HG03175 (cell line): ENCODE measurements at regions not wholly inside any gene's neighbourhood (a gene's known extent, or its start where the extent isn't known, plus 50 kb on each side); places are given as distances from the start of the nearest gene placed in this dataset.
"Not testable (repeated sequence)": the region's sequence is repeated elsewhere in the genome, so short reads cannot be mapped to it uniquely, and the experiment has no call there.

Experiments
- ATAC-seq: cut with Tn5 transposase; IDR thresholded peaks from one replicate; pipeline ENCODE4 v1.9.1; 2021; ENCODE audit warnings: mild to moderate bottlenecking, moderate library complexity; ENCODE audit not compliant: unreplicated experiment

GRCh38 chr22:48303369-48303725, 1524.3 kb downstream of the BRD1 start:
- ATAC-seq, result no peak

DNA sequence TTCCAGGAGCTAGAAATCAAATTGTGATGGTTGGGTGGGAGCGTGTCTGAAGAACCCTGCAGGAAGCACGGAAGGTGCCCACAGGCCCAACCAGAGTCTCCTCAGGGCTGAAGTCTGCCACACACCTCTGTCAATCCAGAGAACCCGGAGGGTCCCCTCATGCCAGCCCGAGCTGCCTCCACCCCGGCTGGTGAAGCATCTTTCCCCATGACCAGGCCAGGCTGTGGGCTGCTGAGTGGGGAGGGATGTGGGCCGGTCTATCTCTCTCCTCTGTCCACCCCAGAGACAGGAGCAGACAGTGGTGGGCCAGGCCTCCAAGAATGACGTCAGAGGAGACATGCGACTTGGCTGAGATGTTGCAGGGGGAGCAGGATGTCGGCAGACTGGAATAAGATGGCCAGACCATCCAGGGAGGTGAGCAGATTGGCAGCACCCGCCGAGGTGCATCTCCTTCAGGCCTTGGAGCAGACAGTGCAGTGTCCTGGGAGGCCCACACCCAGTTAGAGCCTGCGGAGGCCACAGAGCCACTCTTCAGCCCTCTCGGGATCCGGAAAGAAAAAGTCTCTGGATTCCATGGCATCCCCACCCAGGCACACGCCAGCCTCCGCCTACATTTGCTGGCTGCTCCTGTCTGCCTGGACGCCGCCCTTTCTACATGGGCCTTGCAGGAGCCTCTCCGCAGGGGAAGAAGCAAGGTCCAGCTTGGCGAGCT, 1524.9 kb downstream of the BRD1 start:
- ATAC-seq, result no peak

- no peak for ATAC-seq
Observed at GRCh38 chr22:48301908-48302307, 1525.8 kb downstream of the BRD1 start.

DNA sequence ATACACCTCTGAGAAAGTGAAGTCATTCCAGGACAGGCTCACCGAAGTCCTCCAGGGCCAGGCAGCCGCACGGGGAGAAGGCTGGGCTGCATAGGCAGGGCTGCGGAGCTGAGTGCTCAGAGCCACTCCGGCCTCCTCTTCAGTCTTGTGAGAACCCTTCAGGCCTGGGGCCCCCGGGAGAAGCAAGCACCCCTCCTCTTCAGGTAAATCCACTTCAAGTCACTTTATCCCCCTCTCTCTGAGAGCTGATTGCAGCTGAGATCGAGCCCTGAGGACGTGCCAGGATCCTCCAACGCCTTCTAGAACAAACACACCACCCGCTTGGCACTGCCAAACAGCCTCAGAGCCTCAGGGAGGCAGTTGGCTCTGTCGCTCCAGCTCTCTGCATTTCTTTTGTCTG, 1526.3 kb downstream of the BRD1 start:
- no peak for ATAC-seq

GRCh38 chr22:48300877-48301276, 1526.8 kb downstream of the BRD1 start:
- ATAC-seq, result no peak

DNA sequence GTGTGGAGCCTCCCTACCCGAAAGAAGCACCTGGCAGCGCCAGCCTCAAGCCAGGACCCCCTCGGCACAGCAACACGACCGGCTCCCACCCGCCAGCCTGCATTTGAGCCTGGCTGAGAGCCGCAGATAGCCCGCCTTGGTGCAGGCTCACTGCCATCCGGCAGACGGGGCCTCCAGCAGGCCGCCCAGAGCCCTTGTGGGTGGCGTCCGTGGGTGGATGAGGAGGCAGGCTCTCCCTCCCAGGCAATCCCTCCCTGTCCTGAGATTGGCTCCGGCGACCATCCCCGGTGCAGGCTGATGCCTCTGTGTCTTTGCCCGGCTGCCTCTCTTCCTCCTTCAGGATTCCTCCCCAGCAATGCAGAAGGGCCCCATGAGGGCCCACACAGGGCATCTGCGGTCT, 1527.9 kb downstream of the BRD1 start:
- no peak for ATAC-seq

GRCh38 chr22:48299124-48299523, 1528.5 kb downstream of the BRD1 start:
- ATAC-seq, result no peak

GRCh38 chr22:48297296-48297695, 1530.4 kb downstream of the BRD1 start:
- no peak for ATAC-seq

DNA sequence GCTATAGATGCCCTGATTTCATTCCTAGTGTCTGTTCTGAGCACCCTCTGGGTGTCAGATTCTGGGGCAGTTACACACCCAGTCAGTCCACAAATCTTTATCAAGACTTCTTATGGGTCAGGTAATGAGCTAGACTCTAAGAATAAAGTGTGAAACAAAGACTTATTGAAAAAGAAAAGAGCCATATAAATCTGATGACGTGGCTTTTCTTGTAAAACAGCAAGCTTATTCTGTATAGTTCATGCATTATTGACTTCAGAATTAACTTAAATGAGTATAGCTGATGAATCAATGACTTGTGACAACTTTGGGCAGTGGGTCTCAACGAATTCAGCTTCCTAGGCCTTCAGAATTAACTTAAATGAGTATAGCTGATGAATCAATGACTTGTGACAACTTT, 1527.5 kb downstream of the TBC1D22A start:
- ATAC-seq, result not testable (repeated sequence)

DNA sequence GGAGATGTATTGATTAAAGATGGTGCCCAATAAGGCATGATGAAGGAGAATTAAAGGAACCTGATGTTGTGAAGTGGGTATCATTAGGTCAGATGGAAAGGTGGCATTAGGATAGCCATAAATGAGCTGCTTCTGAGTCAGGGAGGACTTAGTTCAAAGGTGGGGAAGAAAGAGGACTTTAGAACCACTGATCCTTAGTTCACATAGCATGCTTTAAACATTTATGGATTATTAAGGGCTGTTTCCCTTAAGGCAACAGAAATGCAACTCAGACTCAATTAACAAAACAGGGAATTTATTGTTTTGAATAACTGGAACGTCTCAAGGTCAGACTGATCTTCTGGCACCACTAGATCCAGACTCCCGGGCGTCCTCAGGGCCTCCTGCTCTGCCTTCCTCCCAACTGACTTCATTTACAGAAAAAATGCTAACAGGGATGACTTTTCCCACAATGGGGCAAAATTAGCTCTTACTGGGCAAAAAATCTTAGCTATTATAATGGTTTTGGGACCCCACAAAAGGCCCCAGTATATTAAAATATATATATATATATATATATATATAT, 1526.0 kb downstream of the TBC1D22A start:
- no peak for ATAC-seq

GRCh38 chr22:48287031-48287430, 1524.6 kb downstream of the TBC1D22A start:
- no peak for ATAC-seq

GRCh38 chr22:48284671-48285070, 1522.2 kb downstream of the TBC1D22A start:
- ATAC-seq, result no peak

DNA sequence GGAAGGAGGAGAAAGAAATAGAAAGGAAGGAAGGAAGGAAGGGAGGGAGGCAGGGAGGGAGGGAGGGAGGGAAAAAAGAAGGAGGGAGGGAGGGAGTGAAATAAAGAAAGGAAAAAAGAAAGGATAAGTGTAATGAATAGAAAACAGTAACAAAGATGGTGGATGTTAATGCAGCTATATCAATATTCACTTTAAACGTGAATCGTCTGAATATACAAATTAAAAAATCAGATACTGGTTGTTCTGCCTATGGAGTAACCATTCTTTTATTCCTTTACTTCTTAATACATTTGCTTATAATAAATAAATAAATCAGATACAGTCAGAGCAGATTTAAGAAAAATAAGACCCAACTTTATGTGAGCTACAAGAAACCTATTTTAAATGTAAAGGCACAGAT, 1520.4 kb downstream of the TBC1D22A start:
- no peak for ATAC-seq

- no peak for ATAC-seq
Observed at GRCh38 chr22:48279461-48279756, 1517.0 kb downstream of the TBC1D22A start.

GRCh38 chr22:48278620-48279460, 1516.4 kb downstream of the TBC1D22A start:
- no peak for ATAC-seq

DNA sequence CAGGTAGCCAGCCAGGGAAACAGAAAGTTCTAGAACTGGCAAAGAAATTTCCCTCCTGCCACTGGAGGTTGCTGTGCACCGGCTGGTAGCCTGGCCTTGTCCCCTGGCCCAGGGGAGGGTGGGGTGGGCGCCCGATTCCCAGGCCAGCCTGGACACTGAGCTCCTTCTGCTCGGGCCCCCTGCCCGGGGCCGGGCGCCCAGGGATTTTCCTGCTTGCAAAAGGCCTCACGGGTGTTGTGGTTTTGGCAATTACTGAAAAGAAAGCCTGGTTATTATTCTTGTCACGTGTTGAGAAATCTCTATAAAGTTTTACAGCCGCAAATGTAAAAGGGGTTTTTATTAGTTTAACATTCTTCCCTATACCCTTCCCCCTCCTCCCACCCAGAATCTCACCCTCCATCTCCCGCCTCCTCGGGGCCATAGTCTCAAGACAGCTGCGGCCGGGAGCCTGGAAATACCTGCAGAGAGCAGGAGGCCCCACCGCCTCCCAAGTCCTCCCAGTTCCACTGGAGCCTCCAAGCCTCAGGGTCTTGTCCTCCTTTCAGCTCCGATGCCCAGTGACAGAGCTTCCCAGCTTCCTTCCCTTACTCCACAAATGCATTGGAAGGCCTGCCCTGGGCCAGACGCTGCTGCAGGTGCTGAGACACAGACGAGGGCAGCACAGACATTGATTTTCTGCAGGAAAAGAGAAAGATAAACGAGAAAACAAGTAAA, 1515.6 kb downstream of the TBC1D22A start:
- no peak for ATAC-seq

GRCh38 chr22:48276994-48277867, 1514.8 kb downstream of the TBC1D22A start:
- ATAC-seq, result no peak

DNA sequence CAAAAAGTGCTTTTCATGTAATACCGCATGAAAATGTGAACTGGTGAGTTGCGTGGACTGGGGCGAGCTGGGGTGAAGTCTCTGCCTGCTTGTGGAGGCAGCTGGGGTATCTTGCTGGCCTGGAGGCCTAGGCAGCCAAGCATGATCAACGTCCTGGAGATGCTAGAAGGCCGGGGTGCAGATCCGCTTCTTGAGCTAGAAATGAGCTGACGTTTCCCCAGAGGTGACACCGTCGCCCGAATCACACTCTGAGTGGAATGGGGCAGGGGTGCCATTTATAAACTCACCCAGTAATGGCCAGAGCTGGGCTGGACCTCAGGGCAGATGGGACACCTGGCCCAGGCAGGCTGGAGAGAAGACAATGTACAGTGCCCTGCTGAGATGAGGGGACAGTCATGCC, 1513.0 kb downstream of the TBC1D22A start:
- ATAC-seq, result no peak

GRCh38 chr22:48270731-48271130, 1508.3 kb downstream of the TBC1D22A start:
- ATAC-seq, result no peak

DNA sequence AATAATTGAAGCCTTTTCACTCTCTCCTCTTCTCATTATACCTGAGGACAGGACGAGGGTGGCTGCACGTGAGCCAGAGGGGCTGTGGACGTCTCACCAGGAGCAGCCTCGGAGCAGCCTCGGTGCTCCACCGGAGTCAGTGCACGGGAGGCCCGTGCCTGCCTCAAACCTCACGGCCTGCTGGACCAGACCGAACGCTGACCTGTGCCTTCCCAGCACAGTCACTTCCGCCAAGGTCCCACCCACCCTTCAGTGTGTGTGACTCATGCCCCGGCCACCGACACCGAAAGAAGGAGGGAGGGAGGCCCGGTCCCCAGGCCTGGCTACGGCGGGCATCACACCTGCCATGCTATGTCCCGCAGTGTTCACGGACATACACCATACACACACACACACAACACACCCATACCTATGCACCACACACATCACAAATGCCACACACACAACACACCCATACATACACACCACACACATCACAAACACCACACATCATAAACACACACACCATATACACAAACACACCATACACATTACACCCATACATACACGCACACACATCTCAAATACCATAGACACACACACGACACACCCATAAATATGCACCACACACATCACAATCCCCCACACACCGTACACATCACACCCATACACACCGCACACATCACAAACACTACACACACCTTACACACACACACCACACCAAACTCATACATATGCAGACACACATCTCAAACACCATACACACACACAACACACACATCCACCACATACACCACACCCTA, 1506.5 kb downstream of the TBC1D22A start:
- no peak for ATAC-seq
